Stomach (tissue), 8 donors: ENCODE measurements at regions not wholly inside any gene's neighbourhood (a gene's known extent, or its start where the extent isn't known, plus 50 kb on each side); places are given as distances from the start of the nearest gene placed in this dataset.

Experiments used
- DNase-seq, 2 donors: peaks; one replicate each; pipeline versions ENCODE4 v3.0.0 to v3.0.0-alpha.2; 2013 to 2019
- H3K27ac ChIP-seq, 5 donors: fragments of 200-600 bp in 4 of 5; sonication (generic) in 4 of 5; one replicate each; pipeline ENCODE4 v1.5.1; 2013 to 2019; ENCODE audit warnings: mild to moderate bottlenecking in 1 of 5, moderate library complexity in 1 of 5
- H3K27me3 ChIP-seq, 3 donors: fragments of 200-600 bp; sonication (generic); one replicate each; pipeline ENCODE4 v1.5.1; 2017 to 2019; ENCODE audit warnings: mixed run types in 1 of 3
- H3K36me3 ChIP-seq, 4 donors: fragments of 200-600 bp; sonication (generic); 1 replicate in 3 of 4; 2 replicates in 1 of 4; pipeline ENCODE4 v1.5.1; 2016 to 2019
- H3K4me1 ChIP-seq, 4 donors: fragments of 200-600 bp; sonication (generic); one replicate each; pipeline ENCODE4 v1.5.1; 2016 to 2019
- H3K4me3 ChIP-seq, 4 donors: fragments of 200-600 bp; sonication (generic) in 3 of 4; one replicate each; pipeline ENCODE4 v1.5.1; 2016 to 2019; ENCODE audit warnings: mild to moderate bottlenecking in 1 of 4
- H3K9me3 ChIP-seq, 4 donors: fragments of 200-600 bp; sonication (generic); one replicate each; pipeline ENCODE4 v1.5.1; 2016 to 2019
- EP300 ChIP-seq: sonication (generic); formaldehyde crosslinking; IDR thresholded peaks from one replicate; pipeline ENCODE4 v1.6.1; 2017; ENCODE audit warnings: antibody characterized with exemption
- POLR2A ChIP-seq, 4 donors: fragments of 450-650 bp; IDR thresholded peaks; one replicate each; pipeline ENCODE4 v1.6.1; 2016; ENCODE audit warnings: antibody characterized with exemption in 4 of 4, control low read depth in 2 of 4, mild to moderate bottlenecking in 1 of 4, moderate library complexity in 1 of 4
- POLR2AphosphoS5 ChIP-seq, 3 donors: sonication (generic); formaldehyde crosslinking; IDR thresholded peaks; one replicate each; pipeline ENCODE4 v1.6.1; 2016; ENCODE audit warnings: antibody characterized with exemption in 3 of 3
- WGBS, 5 donors: extraction: QIAGEN DNeasy Blood & Tissue Kit in 3 of 5; methylation state at CpG; one replicate each; pipeline versions ENCODE4 v1.1.5 to v1.1.7; 2013 to 2018; 5-methylcytosine and 5-hydroxymethylcytosine counted together
- intact Hi-C: fragments of 100-400 bp; cut with DNase I; formaldehyde crosslinking; loops from one replicate; pipeline ENCODE4 v1.15.1; 2023; ENCODE audit warnings: low total_unique reads
- TF ChIP-seq, protein P1 (sequence below), 7 experiments: fragments of 450-650 bp in 4 of 7; fragments of 200-600 bp in 3 of 7; sonication (generic) in 3 of 7; IDR thresholded peaks; one replicate each; pipeline ENCODE4 v1.5.1; 2016 to 2019; ENCODE audit warnings: antibody characterized with exemption in 7 of 7, control low read depth in 2 of 7, mild to moderate bottlenecking in 1 of 7
- donor health status: healthy with polysubstance abuse.
- donor health status: Bipolar disorder and iron deficiency.
- donor health status: healthy.

DNA sequence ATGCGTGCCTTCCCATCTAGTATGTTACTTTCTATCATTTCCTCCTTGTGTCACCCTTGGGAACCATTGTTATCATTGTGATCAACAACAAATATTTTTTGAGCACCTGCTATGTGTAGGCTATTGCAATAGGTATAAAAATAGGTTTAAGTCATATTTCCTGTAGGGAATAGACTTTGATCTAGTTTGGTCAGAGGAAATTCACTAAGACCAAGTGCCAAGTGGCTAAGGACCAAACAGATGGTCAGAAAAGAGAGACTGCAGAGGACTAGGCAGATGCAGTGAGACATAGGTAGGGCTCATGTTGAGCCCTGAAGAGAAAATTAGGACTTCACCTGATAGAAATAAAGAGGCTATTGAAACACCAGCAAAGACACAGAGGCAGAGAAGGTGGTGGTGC lies 430.0 kb upstream of the ADAMTSL1 start:
- Histone ChIP-seq H3K36me3 (no peaks in the 10 kb centered on the region), H3K9me3 (no peaks in the 10 kb centered on the region), H3K27ac (no peak overlapping the region), H3K4me3 (no peak overlapping the region), H3K27me3 (no peaks in the 10 kb centered on the region), H3K4me1 (no peaks in the 10 kb centered on the region)
- DNase-seq, result no peak
- 88 to 97% (median 91%) methylated on average over 1 of the region's 1 CpG for WGBS, 5 donors
- no peak for TF ChIP-seq POLR2A (IDR thresholded peaks at IDR 0.05)
- TF ChIP-seq EP300, result no peak
- no peak for TF ChIP-seq POLR2AphosphoS5 (IDR thresholded peaks at IDR 0.05)
- TF ChIP-seq, protein P1, sequence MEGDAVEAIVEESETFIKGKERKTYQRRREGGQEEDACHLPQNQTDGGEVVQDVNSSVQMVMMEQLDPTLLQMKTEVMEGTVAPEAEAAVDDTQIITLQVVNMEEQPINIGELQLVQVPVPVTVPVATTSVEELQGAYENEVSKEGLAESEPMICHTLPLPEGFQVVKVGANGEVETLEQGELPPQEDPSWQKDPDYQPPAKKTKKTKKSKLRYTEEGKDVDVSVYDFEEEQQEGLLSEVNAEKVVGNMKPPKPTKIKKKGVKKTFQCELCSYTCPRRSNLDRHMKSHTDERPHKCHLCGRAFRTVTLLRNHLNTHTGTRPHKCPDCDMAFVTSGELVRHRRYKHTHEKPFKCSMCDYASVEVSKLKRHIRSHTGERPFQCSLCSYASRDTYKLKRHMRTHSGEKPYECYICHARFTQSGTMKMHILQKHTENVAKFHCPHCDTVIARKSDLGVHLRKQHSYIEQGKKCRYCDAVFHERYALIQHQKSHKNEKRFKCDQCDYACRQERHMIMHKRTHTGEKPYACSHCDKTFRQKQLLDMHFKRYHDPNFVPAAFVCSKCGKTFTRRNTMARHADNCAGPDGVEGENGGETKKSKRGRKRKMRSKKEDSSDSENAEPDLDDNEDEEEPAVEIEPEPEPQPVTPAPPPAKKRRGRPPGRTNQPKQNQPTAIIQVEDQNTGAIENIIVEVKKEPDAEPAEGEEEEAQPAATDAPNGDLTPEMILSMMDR (IDR thresholded peaks at IDR 0.05), result no peak
- intact Hi-C loops, result no loop called here

DNA sequence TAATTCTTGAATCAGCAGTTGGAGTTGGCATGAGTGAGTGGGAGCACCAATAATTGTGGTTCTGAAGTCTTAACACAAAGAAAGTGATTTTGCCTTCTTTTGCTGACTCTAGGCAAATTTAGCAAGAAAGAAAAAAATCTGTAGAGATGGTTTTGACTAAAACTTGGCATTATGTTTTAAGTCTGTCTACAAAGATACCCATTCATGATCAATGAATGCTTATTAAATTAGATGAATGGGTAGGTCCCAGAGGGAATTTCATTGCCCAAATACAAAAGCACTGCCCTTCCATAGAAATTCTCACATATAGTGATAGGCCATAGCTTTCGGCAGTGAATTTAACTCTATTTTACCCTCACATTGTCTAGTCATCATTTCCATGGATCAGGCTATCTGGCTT lies 428.6 kb upstream of the ADAMTSL1 start:
- Histone ChIP-seq H3K4me3 (no peak overlapping the region), H3K9me3 (no peaks in the 10 kb centered on the region), H3K36me3 (no peaks in the 10 kb centered on the region), H3K4me1 (no peaks in the 10 kb centered on the region), H3K27ac (no peak overlapping the region), H3K27me3 (no peaks in the 10 kb centered on the region)
- no peak for DNase-seq
- intact Hi-C loops, result no loop called here
- 86 to 98% (median 96%) methylated on average over 1 of the region's 1 CpG for WGBS, 5 donors
- TF ChIP-seq EP300 (no peak), POLR2AphosphoS5 (IDR thresholded peaks at IDR 0.05) (no peak), POLR2A (IDR thresholded peaks at IDR 0.05) (no peak)
- TF ChIP-seq, protein P1 (IDR thresholded peaks at IDR 0.05), result no peak

DNA sequence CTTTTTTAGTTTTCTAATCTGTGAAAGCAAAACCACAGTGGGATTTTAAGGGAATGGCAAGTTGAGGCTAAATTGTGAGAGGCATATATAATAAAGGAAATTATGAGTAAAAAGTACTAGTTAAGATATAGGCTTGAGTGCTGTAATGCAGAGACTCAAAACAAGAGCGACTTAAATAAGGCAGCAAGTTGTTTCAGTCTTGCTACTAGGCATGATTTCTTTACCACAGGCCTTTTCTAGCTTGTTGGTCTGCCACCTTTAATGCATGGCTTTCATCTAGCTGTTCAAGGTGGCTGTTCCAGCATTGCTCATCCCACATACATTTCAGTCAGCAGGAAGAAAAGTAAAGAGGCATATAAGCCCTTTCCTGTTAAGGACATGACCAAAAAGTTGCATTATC lies 427.9 kb upstream of the ADAMTSL1 start:
- no peaks in the 10 kb centered on the region for H3K27me3 ChIP-seq
- TF ChIP-seq POLR2A (IDR thresholded peaks at IDR 0.05), result no peak
- no peak overlapping the region for H3K4me3 ChIP-seq
- 47 to 92% (median 82%) methylated on average over 1 of the region's 1 CpG for WGBS, 5 donors
- DNase-seq, result no peak
- no peak overlapping the region for H3K27ac ChIP-seq
- H3K9me3 ChIP-seq, result no peaks in the 10 kb centered on the region
- H3K36me3 ChIP-seq, result no peaks in the 10 kb centered on the region
- intact Hi-C loops, result no loop called here
- no peaks in the 10 kb centered on the region for H3K4me1 ChIP-seq

DNA sequence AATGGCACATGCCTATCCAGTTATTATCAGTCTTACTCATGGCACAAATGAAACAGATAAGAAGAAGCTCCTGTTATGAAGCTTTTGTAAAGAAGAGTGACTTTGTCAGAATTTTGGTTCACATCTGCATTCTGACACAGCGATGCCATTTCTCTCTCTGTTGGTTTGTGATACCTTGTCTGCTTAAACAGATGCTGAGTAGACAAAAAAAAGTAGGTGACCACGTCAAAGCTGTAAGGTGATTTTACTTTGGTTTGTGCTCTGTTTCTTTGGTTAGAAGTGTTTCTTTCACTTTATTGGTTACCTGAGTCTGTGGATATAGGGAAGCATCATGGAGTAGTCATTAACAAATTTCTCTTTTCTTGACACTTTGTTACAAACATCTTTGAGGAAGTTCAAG lies 422.3 kb upstream of the ADAMTSL1 start:
- H3K4me3 ChIP-seq, result no peak overlapping the region
- TF ChIP-seq, protein P1 (IDR thresholded peaks at IDR 0.05), result no peak
- TF ChIP-seq POLR2AphosphoS5 (IDR thresholded peaks at IDR 0.05) (no peak), EP300 (no peak), POLR2A (IDR thresholded peaks at IDR 0.05) (no peak)
- WGBS, 5 donors, result 61 to 82% (median 73%) methylated on average over 2 of the region's 2 CpGs
- H3K27ac ChIP-seq, result no peak overlapping the region
- DNase-seq, result no peak
- no peaks in the 10 kb centered on the region for H3K9me3 ChIP-seq
- H3K27me3 ChIP-seq, result no peaks in the 10 kb centered on the region
- intact Hi-C loops, result no loop called here
- peaks cover 0 to 5% (median 0%) of the 10 kb centered on the region in 4 donors for H3K4me1 ChIP-seq
- no peaks in the 10 kb centered on the region for H3K36me3 ChIP-seq

DNA sequence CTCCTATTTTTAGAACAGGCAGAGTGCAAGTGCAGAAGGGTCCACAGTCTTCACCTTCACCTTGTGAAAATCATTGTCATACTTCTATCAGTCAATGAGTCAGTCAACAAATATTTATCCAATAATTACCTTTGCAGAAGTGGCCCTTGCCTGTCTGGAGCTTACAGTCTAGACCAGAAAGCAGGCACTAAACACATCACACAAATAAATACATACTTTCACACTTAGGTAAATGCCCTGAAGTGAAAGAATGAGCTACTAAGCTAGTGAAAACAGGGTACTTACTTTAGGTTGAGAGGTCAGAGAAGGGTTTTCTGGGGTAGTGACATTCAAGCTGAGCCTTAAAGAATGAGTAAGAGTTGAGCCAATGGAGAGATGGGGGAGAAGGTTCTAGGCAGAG lies 421.9 kb upstream of the ADAMTSL1 start:
- Histone ChIP-seq H3K4me3 (no peak overlapping the region), H3K36me3 (no peaks in the 10 kb centered on the region), H3K27me3 (no peaks in the 10 kb centered on the region), H3K4me1 (peaks cover 0 to 5% (median 0%) of the 10 kb centered on the region in 4 donors), H3K27ac (no peak overlapping the region), H3K9me3 (no peaks in the 10 kb centered on the region)
- DNase-seq, result no peak
- intact Hi-C loops, result no loop called here
- TF ChIP-seq, protein P1 (IDR thresholded peaks at IDR 0.05), result no peak
- TF ChIP-seq POLR2A (IDR thresholded peaks at IDR 0.05), result no peak
- TF ChIP-seq EP300, result no peak
- TF ChIP-seq POLR2AphosphoS5 (IDR thresholded peaks at IDR 0.05), result no peak
